Prostate gland (tissue), 2 donors: ENCODE measurements at regions not wholly inside any gene's neighbourhood (a gene's known extent, or its start where the extent isn't known, plus 50 kb on each side); places are given as distances from the start of the nearest gene placed in this dataset.

Source experiments
- CTCF ChIP-seq, 4 experiments: fragments of 200-600 bp in 2 of 4; fragments of 450-650 bp in 2 of 4; sonication (generic) in 2 of 4; IDR thresholded peaks; 1 replicate in 3 of 4; 2 replicates in 1 of 4; pipeline ENCODE4 v1.5.1; 2016 to 2019; ENCODE audit warnings: antibody characterized with exemption in 4 of 4, mild to moderate bottlenecking in 2 of 4, moderate library complexity in 2 of 4
- POLR2A ChIP-seq: fragments of 450-650 bp; IDR thresholded peaks from one replicate; pipeline ENCODE4 v1.6.1; 2016; ENCODE audit warnings: antibody characterized with exemption, mild to moderate bottlenecking
- POLR2AphosphoS5 ChIP-seq: sonication (generic); formaldehyde crosslinking; IDR thresholded peaks from one replicate; pipeline ENCODE4 v1.6.1; 2017; ENCODE audit warnings: antibody characterized with exemption

GRCh38 chr22:34403667-34404066 is 483.4 kb upstream of the LARGE1 start:
- no peak for TF ChIP-seq POLR2AphosphoS5
- TF ChIP-seq POLR2A = no peak
- no peak for TF ChIP-seq CTCF (IDR thresholded peaks at IDR 0.05)
